H9 (cell line): ENCODE measurements at regions not wholly inside any gene's neighbourhood (a gene's known extent, or its start where the extent isn't known, plus 50 kb on each side); places are given as distances from the start of the nearest gene placed in this dataset.

Source experiments
- DNase-seq: peaks from one replicate; pipeline ENCODE4 v3.0.0-alpha.2; 2017
- H2AFZ ChIP-seq: one replicate; pipeline ENCODE4 v1.6.1; 2013; ENCODE audit warnings: mild to moderate bottlenecking, low read length, control low read depth, moderate library complexity
- H2AK5ac ChIP-seq: 2 replicates; pipeline ENCODE4 v1.6.1; 2013; ENCODE audit warnings: low read length, control low read depth, mixed read lengths; ENCODE audit not compliant: insufficient read length
- H2BK120ac ChIP-seq: one replicate; pipeline ENCODE4 v1.6.1; 2013; ENCODE audit warnings: low read depth, mild to moderate bottlenecking, low read length, control low read depth, inconsistent platforms; ENCODE audit not compliant: poor library complexity, severe bottlenecking
- H2BK12ac ChIP-seq: 2 replicates; pipeline ENCODE4 v1.6.1; 2013; ENCODE audit warnings: low read length, control low read depth, mixed read lengths, low read depth; ENCODE audit not compliant: insufficient read length
- H2BK15ac ChIP-seq: 2 replicates; pipeline ENCODE4 v1.6.1; 2013; ENCODE audit warnings: low read depth, low read length, control low read depth
- H2BK20ac ChIP-seq: one replicate; pipeline ENCODE4 v1.6.1; 2013; ENCODE audit warnings: low read depth, mild to moderate bottlenecking, low read length, control low read depth, inconsistent platforms; ENCODE audit not compliant: poor library complexity, severe bottlenecking
- H2BK5ac ChIP-seq: 2 replicates; pipeline ENCODE4 v1.6.1; 2013; ENCODE audit warnings: low read length, control low read depth, mixed read lengths; ENCODE audit not compliant: insufficient read length
- H3K14ac ChIP-seq: 2 replicates; pipeline ENCODE4 v1.6.1; 2013; ENCODE audit warnings: low read length, control low read depth; ENCODE audit not compliant: insufficient read depth
- H3K18ac ChIP-seq: 2 replicates; pipeline ENCODE4 v1.6.1; 2013; ENCODE audit warnings: low read depth, mild to moderate bottlenecking, mixed read lengths, low read length, control low read depth; ENCODE audit not compliant: insufficient read length
- H3K23ac ChIP-seq: 2 replicates; pipeline ENCODE4 v1.6.1; 2013; ENCODE audit warnings: low read length, control low read depth, mixed read lengths, low read depth; ENCODE audit not compliant: insufficient read length
- H3K23me2 ChIP-seq: 2 replicates; pipeline ENCODE4 v1.6.1; 2013; ENCODE audit warnings: low read depth, mild to moderate bottlenecking, mixed read lengths, low read length, control low read depth; ENCODE audit not compliant: insufficient read length, poor library complexity, severe bottlenecking
- H3K27ac ChIP-seq: 2 replicates; pipeline ENCODE4 v1.5.1; 2013; ENCODE audit warnings: low read length, control low read depth, mixed read lengths, low read depth; ENCODE audit not compliant: insufficient read length
- H3K27me3 ChIP-seq: 2 replicates; pipeline ENCODE4 v1.6.1; 2013; ENCODE audit warnings: low read length, control low read depth, inconsistent platforms; ENCODE audit not compliant: insufficient read depth
- H3K4ac ChIP-seq: 2 replicates; pipeline ENCODE4 v1.6.1; 2013; ENCODE audit warnings: low read depth, mild to moderate bottlenecking, control low read depth, inconsistent platforms, low read length, moderate library complexity
- H3K4me1 ChIP-seq: 2 replicates; pipeline ENCODE4 v1.6.1; 2013; ENCODE audit warnings: low read length, control low read depth, inconsistent platforms; ENCODE audit not compliant: insufficient read depth
- H3K4me2 ChIP-seq: 2 replicates; pipeline ENCODE4 v1.6.1; 2013; ENCODE audit warnings: low read length, control low read depth, mixed read lengths; ENCODE audit not compliant: insufficient read length, insufficient read depth
- H3K56ac ChIP-seq: 2 replicates; pipeline ENCODE4 v1.6.1; 2013; ENCODE audit warnings: low read depth, mild to moderate bottlenecking, mixed read lengths, low read length, control low read depth; ENCODE audit not compliant: insufficient read length
- H3K79me1 ChIP-seq: 2 replicates; pipeline ENCODE4 v1.6.1; 2013; ENCODE audit warnings: low read depth, mild to moderate bottlenecking, moderate library complexity, low read length, control low read depth, inconsistent platforms; ENCODE audit not compliant: insufficient read depth, poor library complexity, severe bottlenecking
- H3K79me2 ChIP-seq: 2 replicates; pipeline ENCODE4 v1.6.1; 2013; ENCODE audit warnings: low read length, control low read depth, inconsistent platforms; ENCODE audit not compliant: insufficient read depth
- H3K9ac ChIP-seq: 2 replicates; pipeline ENCODE4 v1.6.1; 2013; ENCODE audit warnings: low read length, control low read depth, mixed read lengths; ENCODE audit not compliant: insufficient read length; ENCODE audit errors: extremely low read depth
- H3K9me3 ChIP-seq: one replicate; pipeline ENCODE4 v1.6.1; 2013; ENCODE audit warnings: low read depth, low read length, inconsistent platforms; ENCODE audit not compliant: control insufficient read depth
- H3T11ph ChIP-seq: one replicate; pipeline ENCODE4 v1.6.1; 2013; ENCODE audit warnings: mild to moderate bottlenecking, low read length, control low read depth, inconsistent platforms
- H4K20me1 ChIP-seq: one replicate; pipeline ENCODE4 v1.6.1; 2013; ENCODE audit not compliant: control insufficient read depth, insufficient read length, insufficient read depth
- H4K5ac ChIP-seq: 2 replicates; pipeline ENCODE4 v1.6.1; 2013; ENCODE audit warnings: low read depth, mild to moderate bottlenecking, mixed read lengths, low read length, control low read depth; ENCODE audit not compliant: insufficient read length
- H4K8ac ChIP-seq: replicated peaks from 2 replicates; pipeline ENCODE4 v1.6.1; 2013; ENCODE audit warnings: low read length, control low read depth, mixed read lengths, low read depth; ENCODE audit not compliant: insufficient read length
- H4K91ac ChIP-seq: 2 replicates; pipeline ENCODE4 v1.6.1; 2013; ENCODE audit warnings: low read depth, mild to moderate bottlenecking, moderate library complexity, mixed read lengths, low read length, control low read depth; ENCODE audit not compliant: insufficient read length
- H3K27ac Mint-ChIP-seq, 3 experiments: 2 replicates in 2 of 3; 3 replicates in 1 of 3; pipeline ENCODE4 v1.8.0; 2020 to 2021; ENCODE audit warnings: mixed read lengths in 3 of 3, mild to moderate bottlenecking in 1 of 3, moderate library complexity in 1 of 3
- H3K27me3 Mint-ChIP-seq: 2 replicates; pipeline ENCODE4 v1.8.0; 2021; ENCODE audit warnings: low read depth, mild to moderate bottlenecking, moderate library complexity, mixed read lengths
- H3K36me3 Mint-ChIP-seq, 3 experiments: 2 replicates in 2 of 3; 3 replicates in 1 of 3; pipeline ENCODE4 v1.8.0; 2020 to 2021; ENCODE audit warnings: low read depth in 3 of 3, mixed read lengths in 3 of 3; ENCODE audit not compliant: insufficient read depth in 1 of 3
- H3K4me1 Mint-ChIP-seq, 2 experiments: 2 replicates each; pipeline ENCODE4 v1.8.0; 2020; ENCODE audit warnings: mixed read lengths in 2 of 2
- H3K4me3 Mint-ChIP-seq, 2 experiments: 2 replicates in 1 of 2; 3 replicates in 1 of 2; pipeline ENCODE4 v1.8.0; 2020 to 2021; ENCODE audit warnings: mild to moderate bottlenecking in 2 of 2, mixed read lengths in 2 of 2, moderate library complexity in 1 of 2
- H3K9me3 Mint-ChIP-seq, 2 experiments: 2 replicates in 1 of 2; 3 replicates in 1 of 2; pipeline ENCODE4 v1.8.0; 2020; ENCODE audit warnings: mild to moderate bottlenecking in 2 of 2, mixed read lengths in 2 of 2, moderate library complexity in 1 of 2
- CTCF ChIP-seq: fragments of 200-600 bp; sonication (generic); conservative IDR thresholded peaks from 3 replicates; pipeline ENCODE4 v1.8.0; 2021; ENCODE audit warnings: antibody characterized with exemption, mild to moderate bottlenecking
- WGBS: extraction: QIAGEN DNeasy Blood & Tissue Kit; methylation state at CpG from one replicate; pipeline ENCODE4 v1.1.7; 2013; ENCODE audit warnings: missing lambda C conversion rate, low lambda C conversion rate, mixed read lengths; ENCODE audit not compliant: insufficient read length; ENCODE audit errors: extremely low coverage; 5-methylcytosine and 5-hydroxymethylcytosine counted together

DNA sequence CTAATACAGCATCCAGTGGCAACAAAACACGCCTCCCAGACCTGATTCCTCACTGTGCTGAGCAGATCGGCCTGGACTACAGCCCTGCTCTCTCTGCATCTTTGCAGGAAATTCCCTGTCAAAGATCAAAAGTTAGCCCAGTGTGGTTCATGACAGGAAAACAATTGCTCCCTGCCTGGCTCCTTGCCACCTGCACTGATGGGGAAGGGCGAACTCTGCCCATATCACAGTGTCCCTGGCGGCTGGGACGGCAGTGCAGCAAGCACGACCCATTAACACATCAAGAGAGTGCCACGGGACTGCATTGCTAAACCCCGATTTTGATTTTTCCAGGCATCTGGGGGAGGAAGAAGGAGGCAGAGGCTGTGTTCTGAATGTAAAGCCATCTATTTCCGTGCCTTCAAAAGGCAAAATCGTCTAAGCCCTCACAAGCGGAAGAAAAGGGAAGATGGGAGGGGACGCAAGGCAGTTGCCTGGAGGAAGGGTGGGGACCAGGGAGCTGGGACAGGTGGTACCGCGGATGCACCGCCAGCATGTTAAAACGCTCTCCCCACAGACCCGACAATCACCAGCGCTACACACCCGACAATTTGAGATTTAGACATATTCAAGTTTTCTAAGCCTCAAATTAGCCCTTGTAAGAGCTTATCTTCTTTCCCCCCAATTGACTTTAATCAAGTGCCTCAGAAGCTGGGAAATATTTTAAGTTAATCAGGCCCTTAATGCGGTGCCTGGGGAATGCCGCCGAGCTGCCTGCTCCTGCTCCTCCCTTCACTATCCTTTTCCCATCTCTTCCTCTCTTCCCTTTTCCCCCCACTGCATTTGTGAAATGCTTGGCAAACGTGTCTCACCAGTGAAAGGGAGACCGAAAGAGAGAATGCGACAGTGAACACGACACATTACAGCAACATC is 238.8 kb upstream of the CDH5 start:
- no peak overlapping the region for H3K9ac ChIP-seq
- no peak overlapping the region for H2AK5ac ChIP-seq
- H3K4ac ChIP-seq = no peak overlapping the region
- no peaks in the 10 kb centered on the region for H4K20me1 ChIP-seq
- no peak overlapping the region for H4K91ac ChIP-seq
- no peak overlapping the region for H3K23ac ChIP-seq
- no peak overlapping the region for H2BK15ac ChIP-seq
- Mint-ChIP-seq H3K9me3 (no peaks in the 10 kb centered on the region), H3K4me1 (peaks cover 20 to 32% of the 10 kb centered on the region in 2 experiments), H3K36me3 (no peaks in the 10 kb centered on the region), H3K4me3 (peak overlapping the region in 1 of 2 experiments; percentile 47; a peak in 2 of 5 replicates), H3K27ac (no peak overlapping the region), H3K27me3 (peaks cover 14% of the 10 kb centered on the region)
- no peak overlapping the region for H2BK20ac ChIP-seq
- no peak overlapping the region for H4K5ac ChIP-seq
- no peaks in the 10 kb centered on the region for H3K9me3 ChIP-seq
- no peak overlapping the region for H3T11ph ChIP-seq
- H3K56ac ChIP-seq = no peak overlapping the region
- DNase-seq = peak; percentile 48
- TF ChIP-seq CTCF = peak; percentile 44
- H3K79me1 ChIP-seq = no peaks in the 10 kb centered on the region
- H3K79me2 ChIP-seq = no peaks in the 10 kb centered on the region
- no peak overlapping the region for H2BK120ac ChIP-seq
- no peak overlapping the region for H2AFZ ChIP-seq
- peaks cover 3% of the 10 kb centered on the region; the same call in 1 of the 2 replicates for H3K4me1 ChIP-seq
- H3K18ac ChIP-seq = no peak overlapping the region
- no peak overlapping the region for H4K8ac ChIP-seq
- no CpG with 5 or more reads among the region's 26 CpGs for WGBS
- no peak overlapping the region for H3K14ac ChIP-seq
- H3K23me2 ChIP-seq = no peaks in the 10 kb centered on the region
- no peak overlapping the region for H2BK12ac ChIP-seq
- H2BK5ac ChIP-seq = no peak overlapping the region
- H3K27ac ChIP-seq = no peak overlapping the region
- peak overlapping the region; percentile 46 for H3K4me2 ChIP-seq
- H3K27me3 ChIP-seq = no peaks in the 10 kb centered on the region; the same call in 1 of the 2 replicates
